Upper lobe of left lung (tissue), 6 donors: ENCODE measurements at regions not wholly inside any gene's neighbourhood (a gene's known extent, or its start where the extent isn't known, plus 50 kb on each side); places are given as distances from the start of the nearest gene placed in this dataset.

Experiments
- ATAC-seq, 2 donors: fragments of 200-7000 bp; cut with Tn5 transposase; one replicate each; pipeline ENCODE4 v1.9.1; 2022; ENCODE audit warnings: mild to moderate bottlenecking in 2 of 2, moderate library complexity in 2 of 2; ENCODE audit not compliant: low FRiP score in 2 of 2
- DNase-seq, 2 donors: peaks; one replicate each; pipeline ENCODE4 v3.0.0-alpha.2; 2019 to 2020
- H3K27ac ChIP-seq, 4 donors: fragments of 200-600 bp; sonication (generic); one replicate each; pipeline ENCODE4 v1.5.1; 2016 to 2019
- H3K27me3 ChIP-seq, 4 donors: fragments of 200-600 bp; sonication (generic); one replicate each; pipeline ENCODE4 v1.5.1; 2017 to 2019
- H3K36me3 ChIP-seq, 4 donors: fragments of 200-600 bp; sonication (generic); one replicate each; pipeline ENCODE4 v1.5.1; 2016 to 2019
- H3K4me1 ChIP-seq, 4 donors: fragments of 200-600 bp; sonication (generic); one replicate each; pipeline ENCODE4 v1.5.1; 2018 to 2019
- H3K4me3 ChIP-seq, 4 donors: fragments of 200-600 bp; sonication (generic); one replicate each; pipeline ENCODE4 v1.5.1; 2017 to 2019; ENCODE audit warnings: mild to moderate bottlenecking in 2 of 4, moderate library complexity in 1 of 4
- H3K9me3 ChIP-seq, 4 donors: fragments of 200-600 bp; sonication (generic); one replicate each; pipeline ENCODE4 v1.5.1; 2018 to 2019
- EP300 ChIP-seq, 4 donors: sonication (generic); formaldehyde crosslinking; IDR thresholded peaks; one replicate each; pipeline ENCODE4 v1.5.1; 2017; ENCODE audit warnings: antibody characterized with exemption in 4 of 4, control low read depth in 2 of 4
- POLR2A ChIP-seq, 4 donors: fragments of 450-650 bp; IDR thresholded peaks; one replicate each; pipeline ENCODE4 v1.5.1; 2016 to 2017; ENCODE audit warnings: antibody characterized with exemption in 4 of 4, mild to moderate bottlenecking in 2 of 4
- POLR2AphosphoS5 ChIP-seq, 2 donors: sonication (generic); formaldehyde crosslinking; IDR thresholded peaks; one replicate each; pipeline ENCODE4 v1.5.1; 2017; ENCODE audit warnings: antibody characterized with exemption in 2 of 2
- WGBS, 2 donors: methylation state at CpG; one replicate each; pipeline ENCODE4 v1.1.5; 2017 to 2018; 5-methylcytosine and 5-hydroxymethylcytosine counted together
- TF ChIP-seq, protein P1 (sequence below), 6 experiments: fragments of 450-650 bp in 4 of 6; fragments of 200-600 bp in 2 of 6; sonication (generic) in 2 of 6; IDR thresholded peaks; one replicate each; pipeline ENCODE4 v1.5.1; 2016 to 2019; ENCODE audit warnings: antibody characterized with exemption in 6 of 6
- donor health status: DM: no; HTN: no; CAD: no; lungs with moderate emphysema.
- donor health status: DM: no; HTN: yes; CAD: no; lungs with severe emphysema.

DNA sequence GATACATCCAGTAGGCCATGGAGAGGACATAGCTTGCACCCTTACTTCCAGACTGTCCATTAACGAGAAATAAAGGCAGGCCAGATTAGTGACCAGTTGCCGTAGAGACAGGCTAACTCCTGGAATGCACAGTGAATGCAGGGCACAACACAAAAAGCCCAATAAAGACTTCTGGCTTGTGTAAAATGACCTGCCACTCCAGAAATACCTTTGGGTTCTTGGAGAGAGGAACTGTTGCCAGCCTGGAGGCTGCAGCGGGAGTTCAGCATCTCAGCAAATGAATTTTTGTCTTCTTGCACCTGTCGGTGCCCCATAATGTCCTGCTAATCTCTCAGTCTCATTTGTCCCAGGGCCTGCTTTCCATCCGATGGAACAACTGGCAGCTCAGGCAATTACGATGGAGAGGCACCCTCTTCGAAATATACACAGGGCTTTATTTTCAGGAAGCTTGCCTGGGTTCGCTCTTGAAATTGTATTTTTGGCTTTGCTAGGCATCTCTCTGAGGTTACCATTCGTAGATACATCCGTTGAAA lies 538.8 kb upstream of the ZNF462 start:
- Histone ChIP-seq H3K36me3 (no peaks in the 10 kb centered on the region), H3K9me3 (no peaks in the 10 kb centered on the region), H3K4me1 (no peaks in the 10 kb centered on the region), H3K27me3 (no peaks in the 10 kb centered on the region), H3K4me3 (no peak overlapping the region), H3K27ac (no peak overlapping the region)
- TF ChIP-seq POLR2AphosphoS5 (IDR thresholded peaks at IDR 0.05) (no peak), EP300 (IDR thresholded peaks at IDR 0.05) (no peak), POLR2A (IDR thresholded peaks at IDR 0.05) (no peak)
- TF ChIP-seq, protein P1, sequence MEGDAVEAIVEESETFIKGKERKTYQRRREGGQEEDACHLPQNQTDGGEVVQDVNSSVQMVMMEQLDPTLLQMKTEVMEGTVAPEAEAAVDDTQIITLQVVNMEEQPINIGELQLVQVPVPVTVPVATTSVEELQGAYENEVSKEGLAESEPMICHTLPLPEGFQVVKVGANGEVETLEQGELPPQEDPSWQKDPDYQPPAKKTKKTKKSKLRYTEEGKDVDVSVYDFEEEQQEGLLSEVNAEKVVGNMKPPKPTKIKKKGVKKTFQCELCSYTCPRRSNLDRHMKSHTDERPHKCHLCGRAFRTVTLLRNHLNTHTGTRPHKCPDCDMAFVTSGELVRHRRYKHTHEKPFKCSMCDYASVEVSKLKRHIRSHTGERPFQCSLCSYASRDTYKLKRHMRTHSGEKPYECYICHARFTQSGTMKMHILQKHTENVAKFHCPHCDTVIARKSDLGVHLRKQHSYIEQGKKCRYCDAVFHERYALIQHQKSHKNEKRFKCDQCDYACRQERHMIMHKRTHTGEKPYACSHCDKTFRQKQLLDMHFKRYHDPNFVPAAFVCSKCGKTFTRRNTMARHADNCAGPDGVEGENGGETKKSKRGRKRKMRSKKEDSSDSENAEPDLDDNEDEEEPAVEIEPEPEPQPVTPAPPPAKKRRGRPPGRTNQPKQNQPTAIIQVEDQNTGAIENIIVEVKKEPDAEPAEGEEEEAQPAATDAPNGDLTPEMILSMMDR (IDR thresholded peaks at IDR 0.05), result no peak
- ATAC-seq (no peak), DNase-seq (no peak)
- 83 to 88% methylated on average over 10 of the region's 10 CpGs for WGBS, 2 donors

DNA sequence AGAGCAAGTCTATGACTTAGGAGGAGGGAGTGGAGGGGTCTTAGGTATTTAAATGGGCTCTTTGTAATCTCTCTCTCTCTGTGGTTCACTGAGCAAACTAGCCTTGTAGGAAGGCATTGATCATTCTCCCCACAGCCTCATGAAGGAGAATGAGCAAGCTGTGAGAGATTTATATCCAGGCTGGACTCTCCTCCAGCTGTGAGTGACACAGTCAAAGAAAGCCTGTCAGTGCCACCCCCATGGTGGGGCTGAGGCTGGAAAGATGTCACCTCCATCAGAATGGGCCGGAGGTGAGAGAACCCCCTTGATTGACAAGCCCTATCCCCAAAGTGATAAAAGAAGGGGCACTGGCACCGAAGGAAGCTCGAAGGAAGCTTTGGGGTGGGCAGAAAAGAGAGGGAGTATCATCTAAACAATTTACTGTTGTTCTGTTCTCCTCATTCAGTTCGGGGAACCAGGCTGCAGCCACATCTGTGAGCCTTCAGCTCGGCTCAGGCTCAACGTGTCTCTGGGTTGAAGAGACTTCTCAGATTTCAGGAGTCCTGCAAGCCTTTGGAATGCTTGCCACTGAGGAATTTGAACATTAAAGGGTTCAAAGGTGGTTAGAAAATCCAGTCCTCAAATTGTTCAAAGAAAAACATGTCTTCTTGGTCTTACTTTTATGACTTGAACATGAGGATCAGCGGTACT lies 538.2 kb upstream of the ZNF462 start:
- ATAC-seq (no peak), DNase-seq (no peak)
- H3K9me3 ChIP-seq, result no peaks in the 10 kb centered on the region
- WGBS, 2 donors, result 63 to 64% methylated on average over 7 of the region's 7 CpGs
- TF ChIP-seq POLR2AphosphoS5 (IDR thresholded peaks at IDR 0.05) (no peak), POLR2A (IDR thresholded peaks at IDR 0.05) (no peak), EP300 (IDR thresholded peaks at IDR 0.05) (no peak)
- TF ChIP-seq, protein P1 (IDR thresholded peaks at IDR 0.05), result no peak
- H3K4me3 ChIP-seq, result no peak overlapping the region
- H3K27me3 ChIP-seq, result no peaks in the 10 kb centered on the region
- no peak overlapping the region for H3K27ac ChIP-seq
- no peaks in the 10 kb centered on the region for H3K36me3 ChIP-seq
- no peaks in the 10 kb centered on the region for H3K4me1 ChIP-seq

DNA sequence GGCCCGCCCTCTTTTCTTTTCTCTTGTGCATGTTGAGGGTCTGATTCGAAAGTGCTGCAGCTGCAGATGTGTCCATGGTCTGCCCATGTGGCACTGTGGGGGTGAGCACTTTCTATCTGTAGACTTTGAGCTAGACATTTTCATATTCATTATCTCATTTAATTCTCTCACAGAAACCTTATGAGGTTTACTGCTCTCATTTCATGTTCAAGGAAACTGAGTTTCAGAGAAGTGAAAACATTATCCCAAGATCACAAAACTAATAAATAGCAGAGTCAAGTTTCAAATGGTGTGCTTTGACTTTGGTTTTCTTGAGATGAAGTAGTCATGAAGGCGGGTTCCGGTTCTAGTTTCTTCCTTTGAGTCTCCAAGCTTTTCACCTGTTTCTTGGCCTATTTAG lies 536.5 kb upstream of the ZNF462 start:
- Histone ChIP-seq H3K9me3 (no peaks in the 10 kb centered on the region), H3K27me3 (no peaks in the 10 kb centered on the region), H3K27ac (no peak overlapping the region), H3K4me1 (no peaks in the 10 kb centered on the region), H3K4me3 (no peak overlapping the region), H3K36me3 (no peaks in the 10 kb centered on the region)
- WGBS, 2 donors, result 91 to 97% methylated on average over 4 of the region's 4 CpGs
- DNase-seq (no peak), ATAC-seq (no peak)
- TF ChIP-seq, protein P1 (IDR thresholded peaks at IDR 0.05), result no peak

DNA sequence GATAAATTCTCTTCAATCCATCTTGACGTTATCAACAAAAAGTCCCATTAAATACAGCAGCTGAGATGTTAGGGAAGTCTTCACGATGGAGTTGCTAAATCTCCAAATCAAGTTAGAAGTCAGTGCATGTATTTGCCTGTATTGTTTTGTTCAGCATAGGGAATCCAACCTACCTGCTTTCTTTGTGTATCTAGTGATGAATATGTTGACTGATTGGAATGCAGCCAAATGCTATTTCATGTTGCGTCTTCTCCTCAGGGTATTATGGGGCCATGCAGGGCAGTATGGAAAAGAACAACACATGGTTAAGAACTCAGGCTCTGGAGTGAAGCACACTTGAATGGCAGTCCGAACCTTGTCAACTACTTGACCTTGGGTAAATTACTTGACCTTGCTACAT lies 529.5 kb upstream of the ZNF462 start:
- no peak for ATAC-seq
- Histone ChIP-seq H3K4me3 (no peak overlapping the region), H3K27me3 (no peaks in the 10 kb centered on the region), H3K27ac (no peak overlapping the region), H3K9me3 (no peaks in the 10 kb centered on the region), H3K36me3 (no peaks in the 10 kb centered on the region), H3K4me1 (no peaks in the 10 kb centered on the region)
- DNase-seq, result no peak
- WGBS, 2 donors, result 73 to 80% methylated on average over 4 of the region's 4 CpGs
- TF ChIP-seq, protein P1 (IDR thresholded peaks at IDR 0.05), result no peak
- TF ChIP-seq POLR2AphosphoS5 (IDR thresholded peaks at IDR 0.05) (no peak), EP300 (IDR thresholded peaks at IDR 0.05) (no peak), POLR2A (IDR thresholded peaks at IDR 0.05) (no peak)

DNA sequence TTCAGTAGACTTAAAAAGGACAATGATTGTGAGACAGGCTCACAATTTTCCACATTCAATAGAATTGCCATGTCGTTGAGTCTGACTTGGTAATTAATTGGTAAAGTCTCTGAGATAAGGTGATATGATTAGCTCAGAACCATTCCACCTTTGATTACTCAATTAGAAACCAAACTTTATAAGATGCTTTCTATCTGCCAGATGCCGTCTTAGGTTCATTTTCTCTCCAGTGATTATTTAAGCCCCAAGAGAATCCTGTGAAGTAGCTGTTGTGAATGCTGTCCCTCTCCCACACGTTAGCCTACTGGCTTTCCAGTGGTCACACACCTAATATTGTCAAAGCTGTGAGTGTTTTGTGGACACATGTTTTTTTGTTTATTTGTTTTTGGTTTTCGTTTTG lies 528.9 kb upstream of the ZNF462 start:
- Histone ChIP-seq H3K27ac (no peak overlapping the region), H3K4me1 (no peaks in the 10 kb centered on the region), H3K36me3 (no peaks in the 10 kb centered on the region), H3K9me3 (no peaks in the 10 kb centered on the region), H3K27me3 (no peaks in the 10 kb centered on the region), H3K4me3 (no peak overlapping the region)
- ATAC-seq, result no peak
- 60 to 75% methylated on average over 4 of the region's 4 CpGs for WGBS, 2 donors
- no peak for DNase-seq
- TF ChIP-seq, protein P1 (IDR thresholded peaks at IDR 0.05), result no peak
- TF ChIP-seq POLR2A (IDR thresholded peaks at IDR 0.05) (no peak), EP300 (IDR thresholded peaks at IDR 0.05) (no peak), POLR2AphosphoS5 (IDR thresholded peaks at IDR 0.05) (no peak)
